ENCODE measurements at regions not wholly inside any gene's neighbourhood (a gene's known extent, or its start where the extent isn't known, plus 50 kb on each side); places are given as distances from the start of the nearest gene placed in this dataset.
"Not testable (repeated sequence)": the region's sequence is repeated elsewhere in the genome, so short reads cannot be mapped to it uniquely, and the experiment has no call there.

- H3K4me3 ChIP-seq (ENCODE audit: low read depth, low read length) = no peak overlapping the region
- TF ChIP-seq, protein P1, sequence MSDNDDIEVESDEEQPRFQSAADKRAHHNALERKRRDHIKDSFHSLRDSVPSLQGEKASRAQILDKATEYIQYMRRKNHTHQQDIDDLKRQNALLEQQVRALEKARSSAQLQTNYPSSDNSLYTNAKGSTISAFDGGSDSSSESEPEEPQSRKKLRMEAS (IDR thresholded peaks at IDR 0.05; ENCODE audit: low read depth, low read length) = no peak
- no peak for TF ChIP-seq POLR2A (IDR thresholded peaks at IDR 0.05; ENCODE audit: extremely low read depth, insufficient read length)
- TF ChIP-seq CTCF (IDR thresholded peaks at IDR 0.05; ENCODE audit: low read depth, low read length) = no peak
- TF ChIP-seq MYC (IDR thresholded peaks at IDR 0.05; ENCODE audit: low read depth, low read length) = no peak
- DNase-seq (ENCODE audit: low read depth) = no peak
Measured at GRCh38 chr12:126451809-126452208, 1386.6 kb downstream of the AACS start.

DNA sequence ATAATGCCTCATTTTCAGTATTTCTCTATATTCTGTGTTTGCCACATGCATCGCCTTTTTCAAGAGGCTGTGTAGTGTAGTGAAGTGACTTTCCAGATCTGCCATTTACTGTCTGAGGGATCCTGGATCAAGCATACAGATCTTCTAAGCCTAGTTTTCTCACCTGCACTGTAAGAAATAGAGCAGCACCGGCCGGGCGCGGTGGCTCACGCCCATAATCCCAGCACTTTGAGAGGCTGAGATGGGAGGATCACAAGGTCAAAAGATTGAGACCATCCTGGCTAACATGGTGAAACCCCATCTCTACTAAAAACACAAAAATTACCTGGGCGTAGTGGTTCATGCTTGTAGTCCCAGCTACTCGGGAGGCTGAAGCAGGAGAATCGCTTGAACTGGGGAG, 1387.5 kb downstream of the AACS start:
- not testable (repeated sequence) for DNase-seq (ENCODE audit: low read depth); H3K4me3 ChIP-seq (ENCODE audit: low read depth, low read length)

DNA sequence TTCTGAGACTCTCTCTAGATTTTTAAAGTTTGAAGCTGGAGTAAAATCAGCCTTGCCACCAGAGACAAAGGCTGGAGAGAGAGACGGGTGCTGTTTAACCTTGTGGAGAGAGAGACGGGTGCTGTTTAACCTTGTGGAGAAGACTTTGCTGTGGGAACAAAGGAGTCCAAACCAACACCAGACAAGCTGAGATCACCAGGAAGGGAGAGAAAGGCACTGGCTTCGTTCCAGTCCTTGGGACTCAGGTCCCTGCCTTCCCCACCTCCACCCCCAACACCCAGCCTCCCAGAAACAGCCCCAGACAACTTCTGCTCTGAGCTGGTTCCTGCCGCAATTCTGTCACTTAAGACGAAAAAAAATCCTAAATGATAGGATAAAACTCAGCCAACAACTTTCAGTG, 1389.3 kb downstream of the AACS start:
- no peak for DNase-seq (ENCODE audit: low read depth)
- H3K4me3 ChIP-seq (ENCODE audit: low read depth, low read length) = no peak overlapping the region
- TF ChIP-seq MYC (IDR thresholded peaks at IDR 0.05; ENCODE audit: low read depth, low read length) = no peak
- no peak for TF ChIP-seq CTCF (IDR thresholded peaks at IDR 0.05; ENCODE audit: low read depth, low read length)
- TF ChIP-seq, protein P1 (IDR thresholded peaks at IDR 0.05; ENCODE audit: low read depth, low read length) = no peak

- no peak for DNase-seq (ENCODE audit: low read depth)
- H3K4me3 ChIP-seq (ENCODE audit: low read depth, low read length) = no peak overlapping the region
- no peak for TF ChIP-seq POLR2A (IDR thresholded peaks at IDR 0.05; ENCODE audit: extremely low read depth, insufficient read length)
- TF ChIP-seq MYC (IDR thresholded peaks at IDR 0.05; ENCODE audit: low read depth, low read length) = no peak
- TF ChIP-seq, protein P1 (IDR thresholded peaks at IDR 0.05; ENCODE audit: low read depth, low read length) = no peak
- no peak for TF ChIP-seq CTCF (IDR thresholded peaks at IDR 0.05; ENCODE audit: low read depth, low read length)
Measured at GRCh38 chr12:126457776-126458175, 1392.5 kb downstream of the AACS start.

DNA sequence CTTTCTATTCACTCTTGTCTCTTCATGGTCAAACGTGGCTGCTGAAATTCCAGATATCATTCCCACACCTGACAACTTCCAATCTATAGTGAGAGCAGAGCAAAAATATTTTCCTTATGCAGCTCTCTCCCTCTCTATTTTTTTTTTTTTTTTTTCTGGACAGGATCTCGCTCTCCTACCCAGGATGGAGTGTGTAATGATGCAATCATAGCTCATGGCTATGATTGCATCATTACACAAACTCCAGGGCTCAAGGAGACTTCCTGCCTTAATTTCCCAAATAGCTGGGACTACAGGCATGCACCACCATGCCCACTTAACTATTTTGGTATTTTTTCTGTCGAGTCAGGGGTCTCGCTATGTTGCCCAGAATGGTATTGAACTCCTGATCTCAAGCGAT, 1398.9 kb downstream of the AACS start:
- H3K4me3 ChIP-seq (ENCODE audit: low read depth, low read length) = no peak overlapping the region
- TF ChIP-seq POLR2A (IDR thresholded peaks at IDR 0.05; ENCODE audit: extremely low read depth, insufficient read length) (no peak), MYC (IDR thresholded peaks at IDR 0.05; ENCODE audit: low read depth, low read length) (no peak), CTCF (IDR thresholded peaks at IDR 0.05; ENCODE audit: low read depth, low read length) (no peak)
- TF ChIP-seq, protein P1 (IDR thresholded peaks at IDR 0.05; ENCODE audit: low read depth, low read length) = no peak
- DNase-seq (ENCODE audit: low read depth) = no peak

- TF ChIP-seq, protein P1 (IDR thresholded peaks at IDR 0.05; ENCODE audit: low read depth, low read length) = no peak
- no peak for TF ChIP-seq MYC (IDR thresholded peaks at IDR 0.05; ENCODE audit: low read depth, low read length)
- no peak for TF ChIP-seq CTCF (IDR thresholded peaks at IDR 0.05; ENCODE audit: low read depth, low read length)
- no peak for TF ChIP-seq POLR2A (IDR thresholded peaks at IDR 0.05; ENCODE audit: extremely low read depth, insufficient read length)
Measured at GRCh38 chr12:126469211-126469610, 1404.0 kb downstream of the AACS start.

More at GRCh38 chr12:126469211-126469610, 1404.0 kb downstream of the AACS start:
- DNase-seq (ENCODE audit: low read depth) = no peak
- H3K4me3 ChIP-seq (ENCODE audit: low read depth, low read length) = no peak overlapping the region
